Endothelial cell of umbilical vein (primary cell): ENCODE measurements at regions not wholly inside any gene's neighbourhood (a gene's known extent, or its start where the extent isn't known, plus 50 kb on each side); places are given as distances from the start of the nearest gene placed in this dataset.

Experiments used
- BruUV-seq: library from RNA; stranded (reverse); fragments of 400-500 nt; replicated peaks from 2 replicates; lab custom pipeline; 2021; lab: Mats Ljungman, UMichigan
- CTCF ChIA-PET: fragments of 300-600, 350-600 bp; sonication (Branson Sonifier 250); formaldehyde crosslinking; loops from one replicate; lab custom pipeline; 2021; ENCODE audit warnings: antibody characterized with exemption, inconsistent platforms; lab: Charles Lee
- POLR2A ChIA-PET: fragments of 300-600, 350-600 bp; sonication (Branson Sonifier 250); formaldehyde crosslinking; loops from one replicate; lab custom pipeline; 2021; ENCODE audit warnings: antibody characterized with exemption, inconsistent platforms; lab: Charles Lee
- DNase-seq: peaks from one replicate; pipeline ENCODE4 v3.0.0-alpha.2; 2011; ENCODE audit warnings: low read depth, low spot score
- FAIRE-seq: peaks from 2 replicates; lab custom pipeline; 2011; peaks lifted over from hg19 to GRCh38; lab: Jason Lieb, UNC
- H2AFZ ChIP-seq: 2 replicates; pipeline ENCODE4 v1.6.0; 2012; ENCODE audit warnings: low read depth, low read length, control low read depth, inconsistent platforms
- H3K27ac ChIP-seq: 2 replicates; pipeline ENCODE4 v1.5.1; 2011; ENCODE audit warnings: low read depth, mild to moderate bottlenecking, control low read depth, low read length, moderate library complexity; ENCODE audit not compliant: insufficient read depth
- H3K27me3 ChIP-seq, 2 experiments: 2 replicates each; pipeline versions ENCODE4 v1.6.0 to v1.6.1; 2011; ENCODE audit warnings: low read length in 2 of 2, mixed read lengths in 1 of 2; ENCODE audit not compliant: control insufficient read depth in 2 of 2, insufficient read depth in 2 of 2
- H3K36me3 ChIP-seq, 2 experiments: 2 replicates in 1 of 2; 3 replicates in 1 of 2; pipeline ENCODE4 v1.5.1; 2011; ENCODE audit warnings: low read length in 2 of 2, mild to moderate bottlenecking in 1 of 2, moderate library complexity in 1 of 2; ENCODE audit not compliant: control insufficient read depth in 2 of 2, insufficient read depth in 2 of 2; ENCODE audit errors: extremely low read depth in 1 of 2
- H3K4me1 ChIP-seq: 3 replicates; pipeline ENCODE4 v1.5.1; 2011; ENCODE audit warnings: mild to moderate bottlenecking, low read length; ENCODE audit not compliant: control insufficient read depth, insufficient read depth; ENCODE audit errors: extremely low read depth
- H3K4me2 ChIP-seq: 2 replicates; pipeline ENCODE4 v1.6.1; 2011; ENCODE audit warnings: low read length, control low read depth, mixed read lengths; ENCODE audit not compliant: insufficient read depth
- H3K4me3 ChIP-seq, 3 experiments: fragments of 200-600 bp in 1 of 3; sonication (generic), shearing (Covaris generic) in 1 of 3; replicated peaks in 1 of 3; 2 replicates each; pipeline ENCODE4 v1.5.1; 2011 to 2016; ENCODE audit warnings: control low read depth in 3 of 3, low read length in 3 of 3, mild to moderate bottlenecking in 2 of 3, inconsistent platforms in 1 of 3, low read depth in 1 of 3, moderate library complexity in 1 of 3; ENCODE audit not compliant: insufficient read depth in 1 of 3
- H3K79me2 ChIP-seq: 2 replicates; pipeline ENCODE4 v1.6.0; 2012; ENCODE audit warnings: low read length, inconsistent platforms; ENCODE audit not compliant: control insufficient read depth, insufficient read depth
- H3K9ac ChIP-seq: replicated peaks from 2 replicates; pipeline ENCODE3; 2011; ENCODE audit warnings: low read length, control low read depth; ENCODE audit not compliant: insufficient read depth; ENCODE audit errors: extremely low read depth
- H3K9me1 ChIP-seq: replicated peaks from 3 replicates; pipeline ENCODE4 v1.6.0; 2011; ENCODE audit warnings: mild to moderate bottlenecking, low read length; ENCODE audit not compliant: control insufficient read depth, insufficient read depth; ENCODE audit errors: extremely low read depth
- H3K9me3 ChIP-seq: replicated peaks from 2 replicates; pipeline ENCODE4 v1.5.1; 2012; ENCODE audit warnings: low read length, inconsistent platforms; ENCODE audit not compliant: control insufficient read depth, insufficient read depth
- H4K20me1 ChIP-seq: replicated peaks from 2 replicates; pipeline ENCODE3; 2011; ENCODE audit warnings: mild to moderate bottlenecking, low read length; ENCODE audit not compliant: control insufficient read depth, insufficient read depth; ENCODE audit errors: extremely low read depth
- EZH2 ChIP-seq: IDR thresholded peaks from 2 replicates; pipeline ENCODE4 v1.6.1; 2012; ENCODE audit warnings: borderline replicate concordance, low read depth, mild to moderate bottlenecking, moderate library complexity, low read length, inconsistent platforms; ENCODE audit not compliant: severe bottlenecking
- FOS ChIP-seq: IDR thresholded peaks from 2 replicates; pipeline ENCODE4 v1.6.1; 2011; ENCODE audit warnings: mild to moderate bottlenecking, low read length, moderate library complexity, borderline replicate concordance; ENCODE audit not compliant: insufficient read depth
- GATA2 ChIP-seq: IDR thresholded peaks from 2 replicates; pipeline ENCODE4 v1.7.0; 2011; ENCODE audit warnings: low read depth, mild to moderate bottlenecking, moderate library complexity, mixed read lengths, low read length; ENCODE audit not compliant: insufficient read length, insufficient read depth
- JUN ChIP-seq: IDR thresholded peaks from 2 replicates; pipeline ENCODE4 v1.6.1; 2011; ENCODE audit warnings: borderline replicate concordance, low read depth; ENCODE audit not compliant: insufficient read length, insufficient read depth
- MYC ChIP-seq: IDR thresholded peaks from one replicate; pipeline ENCODE4 v1.6.1; 2011; ENCODE audit warnings: mild to moderate bottlenecking, low read depth, low read length
- POLR2A ChIP-seq: IDR thresholded peaks from 2 replicates; pipeline ENCODE4 v1.6.1; 2012; ENCODE audit warnings: low read depth, mild to moderate bottlenecking, control low read depth, low read length
- POLR2AphosphoS5 ChIP-seq: IDR thresholded peaks from 2 replicates; pipeline ENCODE4 v1.6.1; 2012; ENCODE audit warnings: low read depth, mild to moderate bottlenecking, control low read depth, low read length, moderate library complexity; ENCODE audit not compliant: insufficient read depth
- dilution Hi-C: fragments of 300-500 bp; cut with MboI; formaldehyde crosslinking; loops from one replicate; pipeline ENCODE4 v1.15.0; 2019; ENCODE audit warnings: low sequenced_read_pairs; ENCODE audit not compliant: extremely low pct_ligation_motif_present
- intact Hi-C: fragments of 100-400 bp; cut with micrococcal nuclease; formaldehyde crosslinking; loops from one replicate; pipeline ENCODE4 v1.10.0; 2022
- TF ChIP-seq, protein P1 (sequence below), 2 donors: IDR thresholded peaks; 1 replicate in 1 of 2; 2 replicates in 1 of 2; pipeline ENCODE4 v1.5.1; 2011; ENCODE audit warnings: low read length in 2 of 2, mild to moderate bottlenecking in 2 of 2, moderate library complexity in 2 of 2, control low read depth in 1 of 2, inconsistent platforms in 1 of 2, low read depth in 1 of 2; ENCODE audit not compliant: insufficient read depth in 1 of 2; ENCODE audit errors: extremely low read depth in 1 of 2
- TF ChIP-seq, protein P2 (sequence below): IDR thresholded peaks from 2 replicates; pipeline ENCODE4 v1.6.1; 2011; ENCODE audit not compliant: insufficient read depth, insufficient read length

DNA sequence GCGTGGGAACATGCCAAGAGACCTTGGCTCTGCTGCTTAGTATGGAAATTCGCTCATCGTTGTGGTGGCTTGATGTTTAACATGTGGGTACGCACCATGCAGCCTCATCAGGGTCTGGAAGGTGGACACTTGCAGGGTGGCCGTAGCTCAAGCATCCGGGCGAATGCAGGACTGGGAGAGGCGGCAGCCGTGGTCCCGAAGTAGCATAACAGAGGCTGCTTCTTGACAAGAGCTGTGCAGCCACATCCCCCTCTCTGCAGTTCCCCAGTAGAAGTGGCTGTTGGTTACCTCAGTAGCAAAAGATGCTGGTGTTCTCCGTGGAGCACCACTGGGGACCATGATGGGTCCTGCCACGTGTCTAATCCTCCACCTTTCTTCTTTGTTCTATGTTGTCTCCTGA, 195.0 kb downstream of the THBS2 start:
- Histone ChIP-seq H3K27ac (no peak overlapping the region), H3K4me3 (no peak overlapping the region), H3K9ac (no peak overlapping the region), H3K9me3 (peaks cover 2% of the 10 kb centered on the region), H3K36me3 (no peaks in the 10 kb centered on the region), H2AFZ (no peak overlapping the region), H3K4me1 (no peaks in the 10 kb centered on the region), H3K79me2 (no peaks in the 10 kb centered on the region), H3K27me3 (no peaks in the 10 kb centered on the region), H3K4me2 (no peak overlapping the region), H3K9me1 (no peaks in the 10 kb centered on the region), H4K20me1 (no peaks in the 10 kb centered on the region)
- intact Hi-C loops (no loop called here), dilution Hi-C loops (no loop called here)
- POLR2A ChIA-PET, result no interaction called here
- FAIRE-seq, result no peak
- DNase-seq, result no peak
- BruUV-seq, result no TSS peak
- CTCF ChIA-PET, result no interaction called here
- TF ChIP-seq, protein P1, sequence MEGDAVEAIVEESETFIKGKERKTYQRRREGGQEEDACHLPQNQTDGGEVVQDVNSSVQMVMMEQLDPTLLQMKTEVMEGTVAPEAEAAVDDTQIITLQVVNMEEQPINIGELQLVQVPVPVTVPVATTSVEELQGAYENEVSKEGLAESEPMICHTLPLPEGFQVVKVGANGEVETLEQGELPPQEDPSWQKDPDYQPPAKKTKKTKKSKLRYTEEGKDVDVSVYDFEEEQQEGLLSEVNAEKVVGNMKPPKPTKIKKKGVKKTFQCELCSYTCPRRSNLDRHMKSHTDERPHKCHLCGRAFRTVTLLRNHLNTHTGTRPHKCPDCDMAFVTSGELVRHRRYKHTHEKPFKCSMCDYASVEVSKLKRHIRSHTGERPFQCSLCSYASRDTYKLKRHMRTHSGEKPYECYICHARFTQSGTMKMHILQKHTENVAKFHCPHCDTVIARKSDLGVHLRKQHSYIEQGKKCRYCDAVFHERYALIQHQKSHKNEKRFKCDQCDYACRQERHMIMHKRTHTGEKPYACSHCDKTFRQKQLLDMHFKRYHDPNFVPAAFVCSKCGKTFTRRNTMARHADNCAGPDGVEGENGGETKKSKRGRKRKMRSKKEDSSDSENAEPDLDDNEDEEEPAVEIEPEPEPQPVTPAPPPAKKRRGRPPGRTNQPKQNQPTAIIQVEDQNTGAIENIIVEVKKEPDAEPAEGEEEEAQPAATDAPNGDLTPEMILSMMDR (IDR thresholded peaks at IDR 0.05; ENCODE audit: extremely low read depth in 1 of 2, insufficient read depth in 1 of 2, low read depth in 1 of 2, low read length in 2 of 2), result no peak
- TF ChIP-seq POLR2A (no peak), GATA2 (no peak)

DNA sequence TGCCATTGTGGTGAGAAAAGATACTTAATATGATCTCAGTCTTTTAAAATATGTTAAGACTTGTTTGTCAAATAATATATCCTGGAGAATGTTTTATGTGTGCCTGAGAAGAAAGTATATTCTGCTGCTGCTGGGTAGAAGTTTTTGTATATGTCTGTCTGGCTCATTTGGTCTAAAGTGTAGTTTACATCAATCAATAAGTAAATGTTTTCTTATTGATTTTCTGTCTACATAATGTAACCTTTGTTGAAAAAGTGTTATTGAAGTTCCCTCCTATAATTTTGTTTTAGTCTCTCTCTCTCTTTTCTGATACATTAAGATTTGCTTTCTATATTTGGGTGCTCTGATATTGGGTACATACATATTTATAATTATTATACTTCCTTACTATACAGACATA, 201.2 kb downstream of the THBS2 start:
- POLR2A ChIA-PET, result no interaction called here
- Histone ChIP-seq H3K4me2 (no peak overlapping the region), H3K4me1 (no peaks in the 10 kb centered on the region), H3K36me3 (no peaks in the 10 kb centered on the region), H3K9ac (no peak overlapping the region), H4K20me1 (no peaks in the 10 kb centered on the region), H3K27ac (no peak overlapping the region), H3K9me3 (no peaks in the 10 kb centered on the region), H3K27me3 (no peaks in the 10 kb centered on the region), H3K79me2 (no peaks in the 10 kb centered on the region), H3K9me1 (no peaks in the 10 kb centered on the region), H2AFZ (no peak overlapping the region), H3K4me3 (no peak overlapping the region)
- BruUV-seq, result no TSS peak
- dilution Hi-C loops (no loop called here), intact Hi-C loops (no loop called here)
- DNase-seq, result no peak
- no peak for FAIRE-seq
- TF ChIP-seq POLR2AphosphoS5 (no peak), JUN (no peak), GATA2 (no peak), POLR2A (no peak), FOS (no peak), MYC (no peak), EZH2 (no peak)
- TF ChIP-seq, protein P1 (IDR thresholded peaks at IDR 0.05; ENCODE audit: extremely low read depth in 1 of 2, insufficient read depth in 1 of 2, low read depth in 1 of 2, low read length in 2 of 2), result no peak
- TF ChIP-seq, protein P2, sequence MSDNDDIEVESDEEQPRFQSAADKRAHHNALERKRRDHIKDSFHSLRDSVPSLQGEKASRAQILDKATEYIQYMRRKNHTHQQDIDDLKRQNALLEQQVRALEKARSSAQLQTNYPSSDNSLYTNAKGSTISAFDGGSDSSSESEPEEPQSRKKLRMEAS, result no peak
- CTCF ChIA-PET, result no interaction called here
